ENCODE measurements at regions not wholly inside any gene's neighbourhood (a gene's known extent, or its start where the extent isn't known, plus 50 kb on each side); places are given as distances from the start of the nearest gene placed in this dataset.

GRCh38 chr3:165523801-165524200 lies 313.4 kb downstream of the BCHE start:
- TF ChIP-seq CTCF (conservative IDR thresholded peaks at IDR 0.05; ENCODE audit: low read depth, low read length) (no peak), EZH2 (IDR thresholded peaks at IDR 0.05; ENCODE audit: low read length, unreplicated experiment) (no peak)

Measured in PC-3 (cell line).